Mucosa of rectum (tissue), 2 donors: ENCODE measurements at regions not wholly inside any gene's neighbourhood (a gene's known extent, or its start where the extent isn't known, plus 50 kb on each side); places are given as distances from the start of the nearest gene placed in this dataset.
A peak's percentile ranks its signal among the peaks of the same experiment; 100 is the strongest.

ENCODE experiments used
- H3K27ac ChIP-seq, 2 donors: one replicate each; pipeline ENCODE4 v1.7.0; 2013; ENCODE audit warnings: inconsistent platforms in 2 of 2, low read depth in 2 of 2, low read length in 2 of 2
- H3K27me3 ChIP-seq, 2 donors: one replicate each; pipeline ENCODE4 v1.7.0; 2013; ENCODE audit warnings: low read length in 2 of 2; ENCODE audit not compliant: control insufficient read depth in 2 of 2, insufficient read depth in 2 of 2
- H3K36me3 ChIP-seq, 2 donors: one replicate each; pipeline ENCODE4 v1.7.0; 2013; ENCODE audit warnings: low read length in 2 of 2; ENCODE audit not compliant: control insufficient read depth in 2 of 2, insufficient read depth in 2 of 2
- H3K4me1 ChIP-seq, 2 donors: one replicate each; pipeline ENCODE4 v1.7.0; 2013; ENCODE audit warnings: low read length in 2 of 2, mild to moderate bottlenecking in 1 of 2; ENCODE audit not compliant: control insufficient read depth in 2 of 2, insufficient read depth in 2 of 2
- H3K4me3 ChIP-seq, 2 donors: one replicate each; pipeline ENCODE4 v1.7.0; 2013; ENCODE audit warnings: low read length in 2 of 2
- H3K9ac ChIP-seq, 2 donors: one replicate each; pipeline ENCODE4 v1.7.0; 2013; ENCODE audit warnings: low read length in 2 of 2, low read depth in 1 of 2, mild to moderate bottlenecking in 1 of 2
- H3K9me3 ChIP-seq, 2 donors: one replicate each; pipeline ENCODE4 v1.7.0; 2013; ENCODE audit warnings: low read length in 2 of 2; ENCODE audit not compliant: control insufficient read depth in 2 of 2
- donor health status: healthy.
- donor health status: Normal muscosa, but diverticular disease.

- Histone ChIP-seq H3K36me3 (no peaks in the 10 kb centered on the region), H3K4me3 (no peak overlapping the region), H3K27ac (no peak overlapping the region), H3K9ac (no peak overlapping the region), H3K4me1 (no peaks in the 10 kb centered on the region), H3K9me3 (peaks cover 0 to 9% of the 10 kb centered on the region in 2 donors), H3K27me3 (no peaks in the 10 kb centered on the region)
These were observed 100.3 kb upstream of the PLEKHG7 start for GRCh38 chr12:92602476-92602875.

- Histone ChIP-seq H3K4me3 (no peak overlapping the region), H3K27ac (no peak overlapping the region), H3K4me1 (no peaks in the 10 kb centered on the region), H3K36me3 (no peaks in the 10 kb centered on the region), H3K9ac (no peak overlapping the region), H3K9me3 (peaks cover 0 to 9% of the 10 kb centered on the region in 2 donors), H3K27me3 (no peaks in the 10 kb centered on the region)
These were observed 101.1 kb upstream of the PLEKHG7 start for GRCh38 chr12:92601680-92602079.

GRCh38 chr12:92601176-92601575, 101.6 kb upstream of the PLEKHG7 start:
- H3K4me1 ChIP-seq = no peaks in the 10 kb centered on the region
- H3K9ac ChIP-seq = no peak overlapping the region
- no peak overlapping the region for H3K27ac ChIP-seq
- no peaks in the 10 kb centered on the region for H3K36me3 ChIP-seq
- no peak overlapping the region for H3K4me3 ChIP-seq
- H3K27me3 ChIP-seq = no peaks in the 10 kb centered on the region
- peaks cover 0 to 9% of the 10 kb centered on the region in 2 donors for H3K9me3 ChIP-seq

- Histone ChIP-seq H3K9ac (no peak overlapping the region), H3K27ac (no peak overlapping the region), H3K27me3 (no peaks in the 10 kb centered on the region), H3K4me1 (no peaks in the 10 kb centered on the region), H3K36me3 (no peaks in the 10 kb centered on the region), H3K9me3 (peaks cover 0 to 9% of the 10 kb centered on the region in 2 donors), H3K4me3 (no peak overlapping the region)
These were observed 102.7 kb upstream of the PLEKHG7 start for GRCh38 chr12:92600052-92600451.

GRCh38 chr12:92597997-92598396, 104.8 kb upstream of the PLEKHG7 start:
- no peaks in the 10 kb centered on the region for H3K36me3 ChIP-seq
- no peaks in the 10 kb centered on the region for H3K4me1 ChIP-seq
- H3K27ac ChIP-seq = no peak overlapping the region
- H3K27me3 ChIP-seq = no peaks in the 10 kb centered on the region
- H3K4me3 ChIP-seq = no peak overlapping the region
- H3K9ac ChIP-seq = no peak overlapping the region
- peaks cover 0 to 9% of the 10 kb centered on the region in 2 donors for H3K9me3 ChIP-seq

- Histone ChIP-seq H3K9me3 (peaks cover 0 to 9% of the 10 kb centered on the region in 2 donors), H3K4me1 (no peaks in the 10 kb centered on the region), H3K36me3 (no peaks in the 10 kb centered on the region), H3K9ac (no peak overlapping the region), H3K27me3 (no peaks in the 10 kb centered on the region), H3K4me3 (no peak overlapping the region), H3K27ac (no peak overlapping the region)
These were observed 105.7 kb upstream of the PLEKHG7 start for GRCh38 chr12:92597118-92597517.

- Histone ChIP-seq H3K27me3 (no peaks in the 10 kb centered on the region), H3K36me3 (no peaks in the 10 kb centered on the region), H3K4me1 (no peaks in the 10 kb centered on the region), H3K4me3 (no peak overlapping the region), H3K27ac (no peak overlapping the region), H3K9me3 (peaks cover 0 to 9% of the 10 kb centered on the region in 2 donors), H3K9ac (no peak overlapping the region)
These were observed 106.4 kb upstream of the PLEKHG7 start for GRCh38 chr12:92596383-92596782.

GRCh38 chr12:92595663-92596062, 107.1 kb upstream of the PLEKHG7 start:
- Histone ChIP-seq H3K36me3 (no peaks in the 10 kb centered on the region), H3K27me3 (no peaks in the 10 kb centered on the region), H3K27ac (no peak overlapping the region), H3K9ac (no peak overlapping the region), H3K4me1 (no peaks in the 10 kb centered on the region), H3K4me3 (no peak overlapping the region), H3K9me3 (peaks cover 0 to 9% of the 10 kb centered on the region in 2 donors)

GRCh38 chr12:92593734-92594402, 108.9 kb upstream of the PLEKHG7 start:
- H3K4me3 ChIP-seq = no peak overlapping the region
- no peaks in the 10 kb centered on the region for H3K36me3 ChIP-seq
- H3K27me3 ChIP-seq = no peaks in the 10 kb centered on the region
- H3K9me3 ChIP-seq = no peaks in the 10 kb centered on the region
- H3K4me1 ChIP-seq = no peaks in the 10 kb centered on the region
- no peak overlapping the region for H3K9ac ChIP-seq
- peak overlapping the region; percentile 53 to 74 for H3K27ac ChIP-seq

- no peaks in the 10 kb centered on the region for H3K36me3 ChIP-seq
- no peaks in the 10 kb centered on the region for H3K27me3 ChIP-seq
- no peaks in the 10 kb centered on the region for H3K4me1 ChIP-seq
- H3K9me3 ChIP-seq = no peaks in the 10 kb centered on the region
- no peak overlapping the region for H3K4me3 ChIP-seq
- no peak overlapping the region for H3K9ac ChIP-seq
- H3K27ac ChIP-seq = no peak overlapping the region
These were observed 117.6 kb upstream of the PLEKHG7 start for GRCh38 chr12:92585115-92585727.
